GM12878 (cell line): ENCODE measurements at regions not wholly inside any gene's neighbourhood (a gene's known extent, or its start where the extent isn't known, plus 50 kb on each side); places are given as distances from the start of the nearest gene placed in this dataset.

Source experiments
- ATAC-seq: fragments of 200-7000 bp; cut with Tn5 transposase; 3 replicates; pipeline ENCODE4 v1.9.1; 2020; ENCODE audit warnings: mild to moderate bottlenecking, moderate library complexity
- BruUV-seq: library from RNA; stranded (reverse); fragments of 400-500 nt; replicated peaks from 2 replicates; lab custom pipeline; 2021; lab: Mats Ljungman, UMichigan
- CTCF ChIA-PET: fragments of 300-600 bp; sonication (Branson Sonifier 250); formaldehyde crosslinking; extraction: SDS; loops from one replicate; lab custom pipeline; 2021; ENCODE audit warnings: inconsistent platforms; lab: Yijun Ruan, JAX
- POLR2A ChIA-PET: fragments of 350-600 bp; formaldehyde crosslinking; extraction: SDS; loops from one replicate; lab custom pipeline; 2021; ENCODE audit warnings: inconsistent platforms; lab: Charles Lee
- RAD21 ChIA-PET: fragments of 300-600 bp; sonication (Branson Sonifier 250); formaldehyde crosslinking; loops from one replicate; lab custom pipeline; 2023; ENCODE audit warnings: antibody characterized with exemption; ENCODE audit not compliant: unreplicated experiment; lab: Charles Lee
- SMC1A ChIA-PET: fragments of 300-600 bp; sonication (Branson Sonifier 250); formaldehyde crosslinking; loops from one replicate; lab custom pipeline; 2023; ENCODE audit not compliant: unreplicated experiment, uncharacterized antibody; lab: Charles Lee
- DNase-seq: peaks from one replicate; pipeline ENCODE4 v3.0.0-alpha.2; 2011; ENCODE audit warnings: low read depth, low spot score
- FAIRE-seq: peaks from 3 replicates; lab custom pipeline; 2011; peaks lifted over from hg19 to GRCh38; lab: Jason Lieb, UNC
- H2AFZ ChIP-seq: 2 replicates; pipeline ENCODE4 v1.6.0; 2011; ENCODE audit warnings: low read depth, low read length, control low read depth; ENCODE audit not compliant: control insufficient read depth
- H3K27ac ChIP-seq: 2 replicates; pipeline ENCODE4 v1.5.1; 2011; ENCODE audit warnings: control low read depth; ENCODE audit not compliant: control insufficient read depth, insufficient read depth
- H3K27me3 ChIP-seq, 2 experiments: replicated peaks in 1 of 2; 2 replicates each; pipeline versions ENCODE4 v1.6.0 to v1.6.1; 2011; ENCODE audit warnings: low read length in 1 of 2; ENCODE audit not compliant: control insufficient read depth in 2 of 2, insufficient read depth in 2 of 2
- H3K36me3 ChIP-seq, 2 experiments: 2 replicates each; pipeline ENCODE4 v1.5.1; 2011; ENCODE audit warnings: low read length in 1 of 2; ENCODE audit not compliant: control insufficient read depth in 2 of 2, insufficient read depth in 2 of 2
- H3K4me1 ChIP-seq: 2 replicates; pipeline ENCODE4 v1.6.1; 2011; ENCODE audit warnings: mild to moderate bottlenecking, low read length, moderate library complexity, mixed read lengths; ENCODE audit not compliant: control insufficient read depth, insufficient read depth
- H3K4me2 ChIP-seq: 2 replicates; pipeline ENCODE4 v1.6.0; 2011; ENCODE audit warnings: control low read depth; ENCODE audit not compliant: control insufficient read depth, insufficient read depth
- H3K4me3 ChIP-seq: fragments of 200-600 bp; sonication (generic); 2 replicates; pipeline ENCODE4 v1.5.1; 2016
- H3K79me2 ChIP-seq: 2 replicates; pipeline ENCODE4 v1.6.0; 2011; ENCODE audit warnings: low read length; ENCODE audit not compliant: control insufficient read depth, insufficient read depth
- H3K9ac ChIP-seq: 2 replicates; pipeline ENCODE4 v1.8.0; 2011; ENCODE audit warnings: low read length, control low read depth, mixed read lengths; ENCODE audit not compliant: control insufficient read depth, insufficient read depth
- H3K9me3 ChIP-seq: replicated peaks from 3 replicates; pipeline ENCODE4 v1.5.1; 2011; ENCODE audit warnings: mild to moderate bottlenecking, low read length; ENCODE audit not compliant: control insufficient read depth, insufficient read depth
- H4K20me1 ChIP-seq: 2 replicates; pipeline ENCODE4 v1.6.0; 2011; ENCODE audit not compliant: control insufficient read depth, insufficient read depth
- BHLHE40 ChIP-seq, 2 experiments: fragments of 450-650 bp in 1 of 2; IDR thresholded peaks; 2 replicates each; pipeline ENCODE4 v1.6.1; 2011 to 2017; ENCODE audit warnings: low read depth in 2 of 2, borderline replicate concordance in 1 of 2, improper control_type of control experiment in 1 of 2, low read length in 1 of 2, mild to moderate bottlenecking in 1 of 2
- BRCA1 ChIP-seq: IDR thresholded peaks from 2 replicates; pipeline ENCODE4 v1.6.1; 2011; ENCODE audit warnings: low read depth, low read length, improper control_type of control experiment
- EGR1 ChIP-seq, 2 experiments: IDR thresholded peaks; 1 replicate in 1 of 2; 2 replicates in 1 of 2; pipeline ENCODE4 v1.6.1; 2011 to 2012; ENCODE audit warnings: low read depth in 2 of 2, low read length in 2 of 2, borderline replicate concordance in 1 of 2, mild to moderate bottlenecking in 1 of 2, moderate library complexity in 1 of 2
- JUND ChIP-seq: IDR thresholded peaks from 2 replicates; pipeline ENCODE4 v1.6.1; 2012; ENCODE audit warnings: low read depth, mild to moderate bottlenecking, low read length, improper control_type of control experiment, moderate library complexity
- NFIC ChIP-seq: IDR thresholded peaks from 2 replicates; pipeline ENCODE4 v1.6.1; 2012; ENCODE audit warnings: low read depth, mild to moderate bottlenecking, inconsistent platforms, low read length, moderate library complexity
- NFYA ChIP-seq: IDR thresholded peaks from 2 replicates; pipeline ENCODE4 v1.6.1; 2011; ENCODE audit warnings: low read depth, mild to moderate bottlenecking, low read length, improper control_type of control experiment, borderline replicate concordance
- NR2C2 ChIP-seq: IDR thresholded peaks from 2 replicates; pipeline ENCODE4 v1.6.1; 2011; ENCODE audit warnings: borderline replicate concordance, low read depth; ENCODE audit not compliant: control insufficient read depth, insufficient read length
- PAX8 ChIP-seq: fragments of 450-650 bp; IDR thresholded peaks from 2 replicates; pipeline ENCODE4 v1.6.1; 2017; ENCODE audit warnings: mild to moderate bottlenecking, moderate library complexity
- SUZ12 ChIP-seq: fragments of 200-600 bp; sonication (generic); IDR thresholded peaks from one replicate; pipeline ENCODE4 v1.6.1; 2018; ENCODE audit warnings: antibody characterized with exemption, mild to moderate bottlenecking; ENCODE audit not compliant: unreplicated experiment
- WRNIP1 ChIP-seq: IDR thresholded peaks from 2 replicates; pipeline ENCODE4 v1.6.1; 2011; ENCODE audit warnings: low read depth, low read length, improper control_type of control experiment, borderline replicate concordance
- ZNF384 ChIP-seq: IDR thresholded peaks from 2 replicates; pipeline ENCODE4 v1.6.1; 2012; ENCODE audit warnings: low read depth, mild to moderate bottlenecking, low read length, improper control_type of control experiment, borderline replicate concordance
- WGBS: methylation state at CpG from one replicate; pipeline ENCODE4 v1.1.6; 2016; ENCODE audit warnings: low lambda C conversion rate; ENCODE audit not compliant: insufficient replicate concordance, insufficient coverage; ENCODE audit errors: missing lambda C conversion rate; 5-methylcytosine and 5-hydroxymethylcytosine counted together
- in situ Hi-C: fragments of 300-500 bp; cut with MboI; formaldehyde crosslinking; loops from 9 replicates; pipeline ENCODE4 v1.14.3; 2018; ENCODE audit warnings: mixed read lengths
- intact Hi-C: fragments of 100-400 bp; cut with micrococcal nuclease; formaldehyde crosslinking; loops from one replicate; pipeline ENCODE4 v1.14.2; 2022; ENCODE audit not compliant: unreplicated experiment
- TF ChIP-seq, protein P1 (sequence below): fragments of 450-650 bp; formaldehyde crosslinking; IDR thresholded peaks from 2 replicates; pipeline ENCODE4 v1.5.0; 2022; ENCODE audit warnings: mild to moderate bottlenecking, missing genetic modification characterization
- TF ChIP-seq, protein P2 (sequence below): IDR thresholded peaks from 2 replicates; pipeline ENCODE4 v1.6.1; 2012; ENCODE audit warnings: low read depth, low read length, improper control_type of control experiment
- TF ChIP-seq, protein P3 (sequence below): fragments of 450-650 bp; formaldehyde crosslinking; IDR thresholded peaks from 2 replicates; pipeline ENCODE4 v1.4.0; 2022; ENCODE audit warnings: mild to moderate bottlenecking, moderate library complexity

DNA sequence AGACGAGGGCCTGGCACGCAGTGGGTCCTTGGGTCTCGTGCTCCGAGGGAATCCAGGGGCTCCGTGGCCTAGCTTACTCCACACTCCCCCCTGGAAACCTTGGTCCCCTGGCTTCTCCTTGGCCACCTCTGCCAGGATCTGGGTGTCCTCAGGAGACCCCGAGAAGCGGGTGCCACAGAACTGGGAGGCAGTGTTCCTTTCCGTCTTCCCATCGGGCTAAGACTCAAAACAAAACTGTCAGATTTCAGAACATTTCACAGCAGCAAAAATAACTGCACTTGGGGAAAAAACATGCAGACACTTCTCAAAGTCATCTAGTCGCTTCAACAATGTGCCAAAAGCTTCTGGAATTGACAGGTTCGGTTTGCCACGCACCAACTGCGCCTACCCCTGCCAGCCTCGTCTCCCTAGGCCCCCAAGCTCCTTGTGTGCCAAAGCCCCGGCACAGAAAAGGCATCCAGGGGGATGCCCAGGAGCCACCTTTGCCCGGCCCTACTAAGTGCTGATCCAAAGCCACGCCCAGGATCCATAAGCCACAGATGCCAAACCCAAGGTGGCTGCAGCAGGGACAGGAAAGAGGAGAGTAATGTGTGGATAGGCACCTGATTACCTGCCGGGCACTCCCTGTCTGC is 58.4 kb upstream of the DIO3 start (continued):
- TF ChIP-seq EGR1 (IDR thresholded peaks at IDR 0.05; ENCODE audit: borderline replicate concordance in 1 of 2, low read depth in 2 of 2, low read length in 2 of 2) (no peak), BRCA1 (no peak), WRNIP1 (no peak), JUND (no peak), NR2C2 (no peak), SUZ12 (no peak)

DNA sequence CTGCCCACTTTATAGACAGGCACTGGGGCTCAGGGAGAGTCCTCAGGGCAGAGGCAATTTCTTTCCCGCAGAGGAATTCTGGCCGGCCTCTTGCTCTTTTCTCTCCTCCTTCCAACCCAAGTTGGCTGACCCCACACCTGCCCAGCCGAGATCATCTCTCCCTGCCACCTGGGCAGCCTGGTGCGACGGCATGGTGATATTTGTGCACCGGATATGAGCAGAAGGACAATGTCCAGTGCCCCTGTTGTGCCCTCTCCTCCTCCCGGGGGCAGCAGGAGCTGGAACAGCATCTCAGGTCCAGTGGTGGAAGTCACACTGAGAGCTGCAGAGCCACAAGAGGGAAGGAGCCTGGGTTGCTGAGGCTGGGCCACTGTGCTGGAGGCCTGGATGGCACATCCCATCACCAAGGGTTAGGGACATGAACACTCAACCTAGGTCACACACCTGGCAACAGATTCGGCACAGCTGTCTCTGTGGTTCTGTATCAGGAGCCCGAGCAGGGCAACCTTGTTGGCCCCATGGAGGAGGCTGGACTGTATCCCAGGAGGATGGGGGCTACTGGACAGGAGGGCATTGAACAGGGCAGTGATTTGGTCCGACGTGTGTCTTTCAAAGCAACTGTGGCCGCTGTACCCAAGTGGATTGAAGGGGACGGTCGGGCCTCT is 57.7 kb upstream of the DIO3 start:
- ChIA-PET RAD21 (no interaction called here), POLR2A (no interaction called here), CTCF (interaction anchor here (0.6 kb wide), 1 partner anchor 428 kb away, joined by 3 read pairs; no protein-coding TSS in a partner anchor), SMC1A (no interaction called here)
- in situ Hi-C loops (no loop called here), intact Hi-C loops (no loop called here)
- H3K36me3 ChIP-seq = no peaks in the 10 kb centered on the region
- DNase-seq (no peak), FAIRE-seq (no peak), ATAC-seq (no peak)
- H3K4me1 ChIP-seq = no peaks in the 10 kb centered on the region
- H3K27me3 ChIP-seq = no peaks in the 10 kb centered on the region; a peak in 2 of 4 replicates
- H3K4me2 ChIP-seq = no peak overlapping the region
- no peaks in the 10 kb centered on the region for H3K79me2 ChIP-seq
- WGBS = 36% methylated on average over 14 of the region's 14 CpGs
- no peak overlapping the region for H3K9ac ChIP-seq
- BruUV-seq = no TSS peak
- no peaks in the 10 kb centered on the region for H3K9me3 ChIP-seq
- TF ChIP-seq, protein P1, sequence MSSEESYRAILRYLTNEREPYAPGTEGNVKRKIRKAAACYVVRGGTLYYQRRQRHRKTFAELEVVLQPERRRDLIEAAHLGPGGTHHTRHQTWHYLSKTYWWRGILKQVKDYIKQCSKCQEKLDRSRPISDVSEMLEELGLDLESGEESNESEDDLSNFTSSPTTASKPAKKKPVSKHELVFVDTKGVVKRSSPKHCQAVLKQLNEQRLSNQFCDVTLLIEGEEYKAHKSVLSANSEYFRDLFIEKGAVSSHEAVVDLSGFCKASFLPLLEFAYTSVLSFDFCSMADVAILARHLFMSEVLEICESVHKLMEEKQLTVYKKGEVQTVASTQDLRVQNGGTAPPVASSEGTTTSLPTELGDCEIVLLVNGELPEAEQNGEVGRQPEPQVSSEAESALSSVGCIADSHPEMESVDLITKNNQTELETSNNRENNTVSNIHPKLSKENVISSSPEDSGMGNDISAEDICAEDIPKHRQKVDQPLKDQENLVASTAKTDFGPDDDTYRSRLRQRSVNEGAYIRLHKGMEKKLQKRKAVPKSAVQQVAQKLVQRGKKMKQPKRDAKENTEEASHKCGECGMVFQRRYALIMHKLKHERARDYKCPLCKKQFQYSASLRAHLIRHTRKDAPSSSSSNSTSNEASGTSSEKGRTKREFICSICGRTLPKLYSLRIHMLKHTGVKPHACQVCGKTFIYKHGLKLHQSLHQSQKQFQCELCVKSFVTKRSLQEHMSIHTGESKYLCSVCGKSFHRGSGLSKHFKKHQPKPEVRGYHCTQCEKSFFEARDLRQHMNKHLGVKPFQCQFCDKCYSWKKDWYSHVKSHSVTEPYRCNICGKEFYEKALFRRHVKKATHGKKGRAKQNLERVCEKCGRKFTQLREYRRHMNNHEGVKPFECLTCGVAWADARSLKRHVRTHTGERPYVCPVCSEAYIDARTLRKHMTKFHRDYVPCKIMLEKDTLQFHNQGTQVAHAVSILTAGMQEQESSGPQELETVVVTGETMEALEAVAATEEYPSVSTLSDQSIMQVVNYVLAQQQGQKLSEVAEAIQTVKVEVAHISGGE (CRISPR knock-in tag) = no peak
- TF ChIP-seq, protein P2, sequence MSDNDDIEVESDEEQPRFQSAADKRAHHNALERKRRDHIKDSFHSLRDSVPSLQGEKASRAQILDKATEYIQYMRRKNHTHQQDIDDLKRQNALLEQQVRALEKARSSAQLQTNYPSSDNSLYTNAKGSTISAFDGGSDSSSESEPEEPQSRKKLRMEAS = no peak
- TF ChIP-seq, protein P3, sequence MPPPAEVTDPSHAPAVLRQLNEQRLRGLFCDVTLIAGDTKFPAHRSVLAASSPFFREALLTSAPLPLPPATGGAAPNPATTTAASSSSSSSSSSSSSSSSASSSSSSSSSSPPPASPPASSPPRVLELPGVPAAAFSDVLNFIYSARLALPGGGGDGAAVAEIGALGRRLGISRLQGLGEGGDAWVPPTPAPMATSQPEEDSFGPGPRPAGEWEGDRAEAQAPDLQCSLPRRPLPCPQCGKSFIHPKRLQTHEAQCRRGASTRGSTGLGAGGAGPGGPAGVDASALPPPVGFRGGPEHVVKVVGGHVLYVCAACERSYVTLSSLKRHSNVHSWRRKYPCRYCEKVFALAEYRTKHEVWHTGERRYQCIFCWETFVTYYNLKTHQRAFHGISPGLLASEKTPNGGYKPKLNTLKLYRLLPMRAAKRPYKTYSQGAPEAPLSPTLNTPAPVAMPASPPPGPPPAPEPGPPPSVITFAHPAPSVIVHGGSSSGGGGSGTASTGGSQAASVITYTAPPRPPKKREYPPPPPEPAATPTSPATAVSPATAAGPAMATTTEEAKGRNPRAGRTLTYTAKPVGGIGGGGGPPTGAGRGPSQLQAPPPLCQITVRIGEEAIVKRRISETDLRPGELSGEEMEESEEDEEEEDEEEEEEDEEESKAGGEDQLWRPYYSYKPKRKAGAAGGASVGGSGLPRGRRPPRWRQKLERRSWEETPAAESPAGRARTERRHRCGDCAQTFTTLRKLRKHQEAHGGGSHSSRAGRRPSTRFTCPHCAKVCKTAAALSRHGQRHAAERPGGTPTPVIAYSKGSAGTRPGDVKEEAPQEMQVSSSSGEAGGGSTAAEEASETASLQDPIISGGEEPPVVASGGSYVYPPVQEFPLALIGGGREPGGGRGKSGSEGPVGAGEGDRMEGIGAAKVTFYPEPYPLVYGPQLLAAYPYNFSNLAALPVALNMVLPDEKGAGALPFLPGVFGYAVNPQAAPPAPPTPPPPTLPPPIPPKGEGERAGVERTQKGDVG (CRISPR knock-in tag) = no peak
- no peak for TF ChIP-seq ZNF384
- TF ChIP-seq NFYA = no peak
- no peak for TF ChIP-seq PAX8
- no peak for TF ChIP-seq NFIC
- TF ChIP-seq BHLHE40 (IDR thresholded peaks at IDR 0.05; ENCODE audit: borderline replicate concordance in 1 of 2, low read depth in 2 of 2, low read length in 1 of 2) = no peak
- H4K20me1 ChIP-seq = no peaks in the 10 kb centered on the region
- no peak overlapping the region for H3K4me3 ChIP-seq
- no peak overlapping the region for H3K27ac ChIP-seq
- H2AFZ ChIP-seq = no peak overlapping the region
